ENCODE measurements at regions not wholly inside any gene's neighbourhood (a gene's known extent, or its start where the extent isn't known, plus 50 kb on each side); places are given as distances from the start of the nearest gene placed in this dataset.

- H3K27ac ChIP-seq, result no peak overlapping the region
- no peaks in the 10 kb centered on the region for H3K27me3 ChIP-seq
- H3K4me3 ChIP-seq, result no peak overlapping the region
- DNase-seq (ENCODE audit: low spot score), result no peak
- H3F3A ChIP-seq (ENCODE audit: low read depth), result no peaks in the 10 kb centered on the region
- H3K9me3 Mint-ChIP-seq, result no peaks in the 10 kb centered on the region
- no peak for TF ChIP-seq CTCF (IDR thresholded peaks at IDR 0.05)
- no peak for TF ChIP-seq EZH2 (IDR thresholded peaks at IDR 0.05)
- no peak for TF ChIP-seq EZH2phosphoT487 (IDR thresholded peaks at IDR 0.05)
- H3K36me3 ChIP-seq, result no peaks in the 10 kb centered on the region
- H4K20me1 ChIP-seq (ENCODE audit: low read depth), result no peaks in the 10 kb centered on the region
- no peaks in the 10 kb centered on the region for H3K4me1 Mint-ChIP-seq
- no peaks in the 10 kb centered on the region for H3K27me3 Mint-ChIP-seq (ENCODE audit: insufficient read depth, low read depth)
- H3K79me2 ChIP-seq (ENCODE audit: low read depth), result no peaks in the 10 kb centered on the region
- no peak overlapping the region for H3K27ac Mint-ChIP-seq
- H3K4me2 ChIP-seq, result no peak overlapping the region
- H3K4me3 Mint-ChIP-seq, result no peak overlapping the region
- H3K9ac ChIP-seq, result no peak overlapping the region
- H3K9me3 ChIP-seq (ENCODE audit: low read depth), result no peaks in the 10 kb centered on the region
- H3K36me3 Mint-ChIP-seq, result no peaks in the 10 kb centered on the region
- H3K4me1 ChIP-seq, result no peaks in the 10 kb centered on the region
- no peak overlapping the region for H2AFZ ChIP-seq (replicated peaks)
Measured at GRCh38 chr3:153623834-153624233, 461.8 kb downstream of the RAP2B start.

GRCh38 chr3:153624310-153625030, 462.4 kb downstream of the RAP2B start:
- TF ChIP-seq EZH2phosphoT487 (IDR thresholded peaks at IDR 0.05), result no peak
- no peak for TF ChIP-seq CTCF (IDR thresholded peaks at IDR 0.05)
- TF ChIP-seq EZH2 (IDR thresholded peaks at IDR 0.05), result no peak
- no peaks in the 10 kb centered on the region for H3K27me3 ChIP-seq
- H3K9me3 ChIP-seq (ENCODE audit: low read depth), result no peaks in the 10 kb centered on the region
- H3K4me1 Mint-ChIP-seq, result no peaks in the 10 kb centered on the region
- H3K27ac Mint-ChIP-seq, result no peak overlapping the region
- no peaks in the 10 kb centered on the region for H3K36me3 ChIP-seq
- no peaks in the 10 kb centered on the region for H3F3A ChIP-seq (ENCODE audit: low read depth)
- H3K9me3 Mint-ChIP-seq, result no peaks in the 10 kb centered on the region
- H2AFZ ChIP-seq (replicated peaks), result no peak overlapping the region
- no peaks in the 10 kb centered on the region for H3K4me1 ChIP-seq
- H4K20me1 ChIP-seq (ENCODE audit: low read depth), result no peaks in the 10 kb centered on the region
- no peaks in the 10 kb centered on the region for H3K27me3 Mint-ChIP-seq (ENCODE audit: insufficient read depth, low read depth)
- no peak for DNase-seq (ENCODE audit: low spot score)
- H3K4me3 ChIP-seq, result no peak overlapping the region
- H3K27ac ChIP-seq, result no peak overlapping the region
- H3K36me3 Mint-ChIP-seq, result no peaks in the 10 kb centered on the region
- H3K4me2 ChIP-seq, result no peak overlapping the region
- H3K4me3 Mint-ChIP-seq, result no peak overlapping the region
- H3K79me2 ChIP-seq (ENCODE audit: low read depth), result no peaks in the 10 kb centered on the region
- no peak overlapping the region for H3K9ac ChIP-seq

GRCh38 chr3:153625506-153625905, 463.5 kb downstream of the RAP2B start:
- no peaks in the 10 kb centered on the region for H3K4me1 ChIP-seq
- H3K4me2 ChIP-seq, result no peak overlapping the region
- Mint-ChIP-seq H3K36me3 (no peaks in the 10 kb centered on the region), H3K27ac (no peak overlapping the region), H3K4me3 (no peak overlapping the region), H3K27me3 (ENCODE audit: insufficient read depth, low read depth) (no peaks in the 10 kb centered on the region), H3K4me1 (no peaks in the 10 kb centered on the region), H3K9me3 (no peaks in the 10 kb centered on the region)
- H3K27ac ChIP-seq, result no peak overlapping the region
- H3K4me3 ChIP-seq, result no peak overlapping the region
- H4K20me1 ChIP-seq (ENCODE audit: low read depth), result no peaks in the 10 kb centered on the region
- H3F3A ChIP-seq (ENCODE audit: low read depth), result no peaks in the 10 kb centered on the region
- TF ChIP-seq CTCF (IDR thresholded peaks at IDR 0.05) (no peak), EZH2 (IDR thresholded peaks at IDR 0.05) (no peak), EZH2phosphoT487 (IDR thresholded peaks at IDR 0.05) (no peak)
- H3K9me3 ChIP-seq (ENCODE audit: low read depth), result no peaks in the 10 kb centered on the region
- H3K27me3 ChIP-seq, result no peaks in the 10 kb centered on the region
- H3K36me3 ChIP-seq, result no peaks in the 10 kb centered on the region
- DNase-seq (ENCODE audit: low spot score), result no peak
- no peak overlapping the region for H2AFZ ChIP-seq (replicated peaks)
- H3K79me2 ChIP-seq (ENCODE audit: low read depth), result no peaks in the 10 kb centered on the region
- H3K9ac ChIP-seq, result no peak overlapping the region
